ENCODE measurements at regions not wholly inside any gene's neighbourhood (a gene's known extent, or its start where the extent isn't known, plus 50 kb on each side); places are given as distances from the start of the nearest gene placed in this dataset.
"Not testable (repeated sequence)": the region's sequence is repeated elsewhere in the genome, so short reads cannot be mapped to it uniquely, and the experiment has no call there.

GRCh38 chr17:63040816-63041215 is 74.8 kb downstream of the TANC2 start:
- DNase-seq (ENCODE audit: low spot score in 2 of 2) (no peak), ATAC-seq (replicated peaks; ENCODE audit: extremely low read depth, poor library complexity, severe bottlenecking) (no peak)
- Mint-ChIP-seq H3K4me1 (peaks cover 13% of the 10 kb centered on the region), H3K9me3 (no peaks in the 10 kb centered on the region), H3K27me3 (peaks cover 9% of the 10 kb centered on the region), H3K27ac (ENCODE audit: low read depth) (no peak overlapping the region), H3K36me3 (ENCODE audit: insufficient read depth) (no peaks in the 10 kb centered on the region), H3K4me3 (no peak overlapping the region)

- no peak for DNase-seq (ENCODE audit: low spot score in 2 of 2)
- H3K4me1 Mint-ChIP-seq: peaks cover 10% of the 10 kb centered on the region
- ATAC-seq (replicated peaks; ENCODE audit: extremely low read depth, poor library complexity, severe bottlenecking): no peak
- no peaks in the 10 kb centered on the region for H3K9me3 Mint-ChIP-seq
- H3K4me3 Mint-ChIP-seq: no peak overlapping the region
- H3K36me3 Mint-ChIP-seq (ENCODE audit: insufficient read depth): no peaks in the 10 kb centered on the region
- H3K27me3 Mint-ChIP-seq: peaks cover 9% of the 10 kb centered on the region
- H3K27ac Mint-ChIP-seq (ENCODE audit: low read depth): no peak overlapping the region
Measured at GRCh38 chr17:63041251-63041650, 75.2 kb downstream of the TANC2 start.

- Mint-ChIP-seq H3K9me3 (no peaks in the 10 kb centered on the region), H3K4me3 (no peak overlapping the region), H3K27ac (ENCODE audit: low read depth) (no peak overlapping the region), H3K27me3 (peaks cover 9% of the 10 kb centered on the region), H3K4me1 (peaks cover 10% of the 10 kb centered on the region), H3K36me3 (ENCODE audit: insufficient read depth) (no peaks in the 10 kb centered on the region)
- DNase-seq (ENCODE audit: low spot score in 2 of 2): no peak
- ATAC-seq (replicated peaks; ENCODE audit: extremely low read depth, poor library complexity, severe bottlenecking): no peak
Measured at GRCh38 chr17:63041722-63042121, 75.7 kb downstream of the TANC2 start.

GRCh38 chr17:63042256-63042812 is 76.3 kb downstream of the TANC2 start:
- Mint-ChIP-seq H3K4me3 (no peak overlapping the region), H3K9me3 (no peaks in the 10 kb centered on the region), H3K27ac (ENCODE audit: low read depth) (no peak overlapping the region)

GRCh38 chr17:63057560-63057959 is 91.5 kb downstream of the TANC2 start:
- not testable (repeated sequence) for ATAC-seq (replicated peaks; ENCODE audit: extremely low read depth, poor library complexity, severe bottlenecking); H3K4me3 Mint-ChIP-seq; H3K9me3 Mint-ChIP-seq; H3K36me3 Mint-ChIP-seq (ENCODE audit: insufficient read depth); DNase-seq (ENCODE audit: low spot score in 2 of 2); H3K4me1 Mint-ChIP-seq; H3K27ac Mint-ChIP-seq (ENCODE audit: low read depth); H3K27me3 Mint-ChIP-seq

More at GRCh38 chr17:63042256-63042812, 76.3 kb downstream of the TANC2 start:
- no peak for ATAC-seq (replicated peaks; ENCODE audit: extremely low read depth, poor library complexity, severe bottlenecking)
- no peak for DNase-seq (ENCODE audit: low spot score in 2 of 2)
- H3K27me3 Mint-ChIP-seq: peaks cover 9% of the 10 kb centered on the region
- peaks cover 10% of the 10 kb centered on the region for H3K4me1 Mint-ChIP-seq
- no peaks in the 10 kb centered on the region for H3K36me3 Mint-ChIP-seq (ENCODE audit: insufficient read depth)

GRCh38 chr17:63066158-63066813 is 100.3 kb downstream of the TANC2 start:
- no peaks in the 10 kb centered on the region for H3K9me3 Mint-ChIP-seq

GRCh38 chr17:63069245-63069644 is 103.2 kb downstream of the TANC2 start:
- H3K4me1 Mint-ChIP-seq: peaks cover 6% of the 10 kb centered on the region
- no peak overlapping the region for H3K4me3 Mint-ChIP-seq
- H3K9me3 Mint-ChIP-seq: no peaks in the 10 kb centered on the region
- H3K27ac Mint-ChIP-seq (ENCODE audit: low read depth): no peak overlapping the region
- H3K27me3 Mint-ChIP-seq: peaks cover 15% of the 10 kb centered on the region
- DNase-seq (ENCODE audit: low spot score in 2 of 2): no peak
- ATAC-seq (replicated peaks; ENCODE audit: extremely low read depth, poor library complexity, severe bottlenecking): no peak
- no peaks in the 10 kb centered on the region for H3K36me3 Mint-ChIP-seq (ENCODE audit: insufficient read depth)

More at GRCh38 chr17:63066158-63066813, 100.3 kb downstream of the TANC2 start:
- H3K4me3 Mint-ChIP-seq: no peak overlapping the region
- no peak overlapping the region for H3K27ac Mint-ChIP-seq (ENCODE audit: low read depth)
- H3K4me1 Mint-ChIP-seq: peaks cover 6% of the 10 kb centered on the region
- ATAC-seq (replicated peaks; ENCODE audit: extremely low read depth, poor library complexity, severe bottlenecking) (no peak), DNase-seq (ENCODE audit: low spot score in 2 of 2) (no peak)
- H3K27me3 Mint-ChIP-seq: peaks cover 25% of the 10 kb centered on the region
- H3K36me3 Mint-ChIP-seq (ENCODE audit: insufficient read depth): no peaks in the 10 kb centered on the region

GRCh38 chr17:63070031-63070430 is 104.0 kb downstream of the TANC2 start:
- peaks cover 12% of the 10 kb centered on the region for H3K27me3 Mint-ChIP-seq
- no peaks in the 10 kb centered on the region for H3K9me3 Mint-ChIP-seq
- ATAC-seq (replicated peaks; ENCODE audit: extremely low read depth, poor library complexity, severe bottlenecking) (no peak), DNase-seq (ENCODE audit: low spot score in 2 of 2) (no peak)
- H3K27ac Mint-ChIP-seq (ENCODE audit: low read depth): no peak overlapping the region
- H3K4me3 Mint-ChIP-seq: no peak overlapping the region
- no peaks in the 10 kb centered on the region for H3K36me3 Mint-ChIP-seq (ENCODE audit: insufficient read depth)
- H3K4me1 Mint-ChIP-seq: peaks cover 6% of the 10 kb centered on the region

GRCh38 chr17:63071797-63072196 is 105.8 kb downstream of the TANC2 start:
- no peaks in the 10 kb centered on the region for H3K4me1 Mint-ChIP-seq
- no peak for ATAC-seq (replicated peaks; ENCODE audit: extremely low read depth, poor library complexity, severe bottlenecking)
- H3K4me3 Mint-ChIP-seq: no peak overlapping the region
- no peak for DNase-seq (ENCODE audit: low spot score in 2 of 2)
- no peaks in the 10 kb centered on the region for H3K36me3 Mint-ChIP-seq (ENCODE audit: insufficient read depth)
- no peaks in the 10 kb centered on the region for H3K9me3 Mint-ChIP-seq
- H3K27ac Mint-ChIP-seq (ENCODE audit: low read depth): peak overlapping the region; percentile 38
- no peaks in the 10 kb centered on the region for H3K27me3 Mint-ChIP-seq

GRCh38 chr17:63075969-63076368 is 109.9 kb downstream of the TANC2 start:
- no peaks in the 10 kb centered on the region for H3K4me1 Mint-ChIP-seq
- DNase-seq (ENCODE audit: low spot score in 2 of 2): no peak
- H3K9me3 Mint-ChIP-seq: no peaks in the 10 kb centered on the region
- H3K4me3 Mint-ChIP-seq: no peak overlapping the region
- H3K27ac Mint-ChIP-seq (ENCODE audit: low read depth): no peak overlapping the region
- H3K36me3 Mint-ChIP-seq (ENCODE audit: insufficient read depth): no peaks in the 10 kb centered on the region
- no peak for ATAC-seq (replicated peaks; ENCODE audit: extremely low read depth, poor library complexity, severe bottlenecking)
- H3K27me3 Mint-ChIP-seq: no peaks in the 10 kb centered on the region

- no peaks in the 10 kb centered on the region for H3K27me3 Mint-ChIP-seq
- no peak overlapping the region for H3K4me3 Mint-ChIP-seq
- H3K36me3 Mint-ChIP-seq (ENCODE audit: insufficient read depth): no peaks in the 10 kb centered on the region
- ATAC-seq (replicated peaks; ENCODE audit: extremely low read depth, poor library complexity, severe bottlenecking): no peak
- DNase-seq (ENCODE audit: low spot score in 2 of 2): no peak
- no peak overlapping the region for H3K27ac Mint-ChIP-seq (ENCODE audit: low read depth)
- H3K4me1 Mint-ChIP-seq: no peaks in the 10 kb centered on the region
- H3K9me3 Mint-ChIP-seq: no peaks in the 10 kb centered on the region
Measured at GRCh38 chr17:63078707-63079106, 112.7 kb downstream of the TANC2 start.

GRCh38 chr17:63082273-63082861 is 116.3 kb downstream of the TANC2 start:
- DNase-seq (ENCODE audit: low spot score in 2 of 2): no peak
- no peaks in the 10 kb centered on the region for H3K4me1 Mint-ChIP-seq
- H3K36me3 Mint-ChIP-seq (ENCODE audit: insufficient read depth): no peaks in the 10 kb centered on the region
- no peaks in the 10 kb centered on the region for H3K27me3 Mint-ChIP-seq
- no peaks in the 10 kb centered on the region for H3K9me3 Mint-ChIP-seq
- ATAC-seq (replicated peaks; ENCODE audit: extremely low read depth, poor library complexity, severe bottlenecking): no peak
- no peak overlapping the region for H3K27ac Mint-ChIP-seq (ENCODE audit: low read depth)
- H3K4me3 Mint-ChIP-seq: no peak overlapping the region

GRCh38 chr17:63082952-63083351 is 116.9 kb downstream of the TANC2 start:
- Mint-ChIP-seq H3K4me1 (no peaks in the 10 kb centered on the region), H3K27me3 (no peaks in the 10 kb centered on the region), H3K4me3 (no peak overlapping the region), H3K9me3 (no peaks in the 10 kb centered on the region), H3K36me3 (ENCODE audit: insufficient read depth) (no peaks in the 10 kb centered on the region), H3K27ac (ENCODE audit: low read depth) (no peak overlapping the region)
- no peak for ATAC-seq (replicated peaks; ENCODE audit: extremely low read depth, poor library complexity, severe bottlenecking)
- DNase-seq (ENCODE audit: low spot score in 2 of 2): no peak
